ENCODE measurements at regions not wholly inside any gene's neighbourhood (a gene's known extent, or its start where the extent isn't known, plus 50 kb on each side); places are given as distances from the start of the nearest gene placed in this dataset.

DNA sequence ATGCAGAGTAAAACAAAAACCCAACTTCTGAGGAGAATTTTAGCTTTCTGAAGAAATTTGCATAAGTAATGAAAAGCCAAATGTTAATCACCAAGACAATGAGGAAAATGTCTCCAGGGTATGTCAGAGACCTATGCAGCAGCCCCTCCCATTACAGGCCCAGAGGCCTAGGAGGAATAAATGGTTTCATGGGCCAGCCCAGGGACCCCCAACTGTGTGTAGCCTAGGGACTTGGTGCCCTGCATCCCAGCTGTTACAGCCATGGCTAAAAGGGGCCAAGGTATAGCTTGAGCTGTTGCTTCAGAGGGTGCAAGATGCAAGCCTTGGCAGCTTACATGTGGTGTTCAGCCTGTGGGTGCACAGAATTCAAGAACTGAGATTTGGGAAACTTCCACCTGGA, 1256.9 kb upstream of the PIK3C3 start:
- Histone ChIP-seq H3K36me3 (no peaks in the 10 kb centered on the region), H3K9me3 (no peaks in the 10 kb centered on the region), H3K27me3 (no peaks in the 10 kb centered on the region), H3K27ac (no peak overlapping the region), H3K4me3 (no peak overlapping the region), H3K4me1 (no peaks in the 10 kb centered on the region)
- no peak for TF ChIP-seq EP300 (IDR thresholded peaks at IDR 0.05)
- TF ChIP-seq, protein P1, sequence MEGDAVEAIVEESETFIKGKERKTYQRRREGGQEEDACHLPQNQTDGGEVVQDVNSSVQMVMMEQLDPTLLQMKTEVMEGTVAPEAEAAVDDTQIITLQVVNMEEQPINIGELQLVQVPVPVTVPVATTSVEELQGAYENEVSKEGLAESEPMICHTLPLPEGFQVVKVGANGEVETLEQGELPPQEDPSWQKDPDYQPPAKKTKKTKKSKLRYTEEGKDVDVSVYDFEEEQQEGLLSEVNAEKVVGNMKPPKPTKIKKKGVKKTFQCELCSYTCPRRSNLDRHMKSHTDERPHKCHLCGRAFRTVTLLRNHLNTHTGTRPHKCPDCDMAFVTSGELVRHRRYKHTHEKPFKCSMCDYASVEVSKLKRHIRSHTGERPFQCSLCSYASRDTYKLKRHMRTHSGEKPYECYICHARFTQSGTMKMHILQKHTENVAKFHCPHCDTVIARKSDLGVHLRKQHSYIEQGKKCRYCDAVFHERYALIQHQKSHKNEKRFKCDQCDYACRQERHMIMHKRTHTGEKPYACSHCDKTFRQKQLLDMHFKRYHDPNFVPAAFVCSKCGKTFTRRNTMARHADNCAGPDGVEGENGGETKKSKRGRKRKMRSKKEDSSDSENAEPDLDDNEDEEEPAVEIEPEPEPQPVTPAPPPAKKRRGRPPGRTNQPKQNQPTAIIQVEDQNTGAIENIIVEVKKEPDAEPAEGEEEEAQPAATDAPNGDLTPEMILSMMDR (IDR thresholded peaks at IDR 0.05) = no peak
- no peak for TF ChIP-seq POLR2AphosphoS5 (IDR thresholded peaks at IDR 0.05)
- TF ChIP-seq POLR2A (IDR thresholded peaks at IDR 0.05) = no peak
- DNase-seq = no peak
- intact Hi-C loops (cut with DNase I) = no loop called here

DNA sequence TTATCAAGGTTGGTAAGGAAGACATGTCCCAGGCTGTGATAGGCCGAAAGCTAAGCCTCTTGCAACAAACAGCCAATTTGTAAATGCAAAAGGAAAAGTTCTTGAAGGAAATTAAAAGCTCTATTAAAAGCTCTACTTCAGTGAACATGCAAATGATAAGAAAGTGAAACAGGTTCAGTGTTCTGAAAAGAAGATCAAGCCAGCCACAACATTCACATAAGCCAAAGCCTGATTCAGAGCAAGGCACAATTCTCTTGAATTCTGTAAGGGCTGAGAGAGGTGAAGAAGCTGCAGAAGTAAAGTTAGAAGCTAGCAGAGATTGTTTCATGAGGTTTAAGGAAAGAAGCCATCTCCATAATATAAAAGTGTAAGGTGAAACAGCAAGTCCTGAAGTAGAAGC, 1259.5 kb upstream of the PIK3C3 start:
- no peaks in the 10 kb centered on the region for H3K27me3 ChIP-seq
- no peak for DNase-seq
- intact Hi-C loops (cut with DNase I) = no loop called here
- 80 to 81% methylated on average over 1 of the region's 1 CpG for WGBS, 2 donors
- H3K4me3 ChIP-seq = no peak overlapping the region
- TF ChIP-seq, protein P1 (IDR thresholded peaks at IDR 0.05) = no peak
- TF ChIP-seq POLR2AphosphoS5 (IDR thresholded peaks at IDR 0.05) (no peak), EP300 (IDR thresholded peaks at IDR 0.05) (no peak), POLR2A (IDR thresholded peaks at IDR 0.05) (no peak)
- H3K4me1 ChIP-seq = no peaks in the 10 kb centered on the region
- H3K9me3 ChIP-seq = no peaks in the 10 kb centered on the region
- H3K27ac ChIP-seq = no peak overlapping the region
- H3K36me3 ChIP-seq = no peaks in the 10 kb centered on the region

DNA sequence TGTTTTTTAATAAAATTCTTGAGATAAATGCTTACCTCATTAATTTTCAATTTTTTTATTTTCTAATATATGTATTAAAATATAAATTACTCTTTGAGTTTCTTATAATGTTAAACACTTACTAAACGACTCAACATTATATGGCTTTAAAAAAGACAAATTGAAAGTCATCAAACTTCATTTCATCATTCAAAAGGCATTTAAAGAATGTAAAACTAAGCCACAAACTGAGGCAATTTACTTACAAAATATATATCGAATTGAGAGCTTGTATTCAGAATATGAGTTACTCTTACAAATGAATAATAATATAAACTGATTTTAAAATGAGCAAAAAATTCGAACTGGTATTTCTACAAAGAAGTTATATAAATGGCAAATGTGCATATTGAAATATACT, 1262.2 kb upstream of the PIK3C3 start:
- Histone ChIP-seq H3K9me3 (no peaks in the 10 kb centered on the region), H3K4me1 (peaks cover 0 to 15% (median 3%) of the 10 kb centered on the region in 4 donors), H3K27ac (no peak overlapping the region), H3K27me3 (no peaks in the 10 kb centered on the region), H3K36me3 (no peaks in the 10 kb centered on the region), H3K4me3 (no peak overlapping the region)
- no peak for TF ChIP-seq POLR2AphosphoS5 (IDR thresholded peaks at IDR 0.05)
- TF ChIP-seq POLR2A (IDR thresholded peaks at IDR 0.05) = no peak
- TF ChIP-seq EP300 (IDR thresholded peaks at IDR 0.05) = no peak
- TF ChIP-seq, protein P1 (IDR thresholded peaks at IDR 0.05) = no peak
- WGBS, 2 donors = 52 to 73% methylated on average over 3 of the region's 3 CpGs
- DNase-seq = no peak
- intact Hi-C loops (cut with DNase I) = no loop called here

DNA sequence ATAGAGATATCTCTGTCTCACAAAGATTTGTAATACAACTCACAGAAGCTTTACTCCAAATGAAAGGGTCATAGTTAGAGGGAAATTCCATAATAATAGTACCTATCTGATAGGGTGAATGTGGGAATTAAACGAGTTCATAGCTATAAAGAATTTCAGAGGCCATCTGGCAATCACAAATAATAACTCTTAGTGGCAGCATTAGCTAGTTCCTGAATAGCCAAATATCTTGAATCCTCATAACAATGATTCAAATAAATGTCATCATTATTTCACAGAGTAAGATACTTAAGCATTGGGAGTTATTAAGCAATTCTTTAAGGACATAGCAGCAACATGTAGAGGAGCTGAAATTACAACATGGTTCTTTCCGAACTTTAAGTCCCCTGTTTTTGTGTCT, 1265.0 kb upstream of the PIK3C3 start:
- no peaks in the 10 kb centered on the region for H3K9me3 ChIP-seq
- DNase-seq = no peak
- no peak overlapping the region for H3K27ac ChIP-seq
- TF ChIP-seq POLR2A (IDR thresholded peaks at IDR 0.05) = no peak
- TF ChIP-seq, protein P1 (IDR thresholded peaks at IDR 0.05) = no peak
- no peak for TF ChIP-seq EP300 (IDR thresholded peaks at IDR 0.05)
- no peak for TF ChIP-seq POLR2AphosphoS5 (IDR thresholded peaks at IDR 0.05)
- intact Hi-C loops (cut with DNase I) = no loop called here
- no peaks in the 10 kb centered on the region for H3K36me3 ChIP-seq
- H3K27me3 ChIP-seq = no peaks in the 10 kb centered on the region
- H3K4me3 ChIP-seq = no peak overlapping the region
- WGBS, 2 donors = 62 to 71% methylated on average over 2 of the region's 2 CpGs
- H3K4me1 ChIP-seq = peaks cover 0 to 15% (median 9%) of the 10 kb centered on the region in 4 donors

DNA sequence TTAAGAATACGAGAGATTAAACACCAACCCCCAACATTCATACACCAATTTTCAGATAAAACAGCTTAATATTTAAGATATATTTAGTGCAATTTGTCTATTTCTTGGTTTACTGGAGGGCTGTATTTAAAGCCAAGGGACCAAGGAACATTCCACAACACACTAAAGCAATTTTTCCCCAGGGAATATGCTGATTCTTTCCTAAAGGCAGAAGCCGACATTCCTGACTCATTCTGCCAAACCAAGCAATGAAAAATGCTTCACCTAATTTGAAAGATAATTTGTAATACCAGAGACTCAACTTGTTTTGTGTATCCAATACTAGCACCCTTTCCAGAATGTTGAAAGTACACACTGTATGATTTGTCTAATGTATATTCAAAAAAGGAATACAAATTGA, 1267.6 kb upstream of the PIK3C3 start:
- no peaks in the 10 kb centered on the region for H3K27me3 ChIP-seq
- intact Hi-C loops (cut with DNase I) = no loop called here
- H3K36me3 ChIP-seq = no peaks in the 10 kb centered on the region
- TF ChIP-seq EP300 (IDR thresholded peaks at IDR 0.05) (no peak), POLR2AphosphoS5 (IDR thresholded peaks at IDR 0.05) (no peak), POLR2A (IDR thresholded peaks at IDR 0.05) (no peak)
- TF ChIP-seq, protein P1 (IDR thresholded peaks at IDR 0.05) = no peak
- DNase-seq = no peak
- no peaks in the 10 kb centered on the region for H3K9me3 ChIP-seq
- peaks cover 0 to 15% (median 9%) of the 10 kb centered on the region in 4 donors for H3K4me1 ChIP-seq
- H3K4me3 ChIP-seq = no peak overlapping the region
- H3K27ac ChIP-seq = no peak overlapping the region
- WGBS, 2 donors = 86 to 87% methylated on average over 2 of the region's 2 CpGs

All from sigmoid colon (tissue), 6 donors.